H1 (cell line): ENCODE measurements at regions not wholly inside any gene's neighbourhood (a gene's known extent, or its start where the extent isn't known, plus 50 kb on each side); places are given as distances from the start of the nearest gene placed in this dataset.

Experiments used
- CTCF ChIA-PET: fragments of 300-600 bp; sonication (Branson Sonifier 250); formaldehyde crosslinking; loops from one replicate; lab custom pipeline; 2021; ENCODE audit not compliant: partially characterized antibody; lab: Charles Lee
- POLR2A ChIA-PET: fragments of 300-600 bp; sonication (Branson Sonifier 250); formaldehyde crosslinking; loops from one replicate; lab custom pipeline; 2021; ENCODE audit warnings: inconsistent platforms; ENCODE audit not compliant: partially characterized antibody; lab: Charles Lee
- DNase-seq, 2 experiments: peaks; one replicate each; pipeline versions ENCODE4 v3.0.0 to v3.0.0-alpha.2; 2010 to 2022; ENCODE audit warnings: low spot score in 2 of 2, low read depth in 1 of 2, mixed read lengths in 1 of 2
- FAIRE-seq: peaks from 2 replicates; lab custom pipeline; 2011; peaks lifted over from hg19 to GRCh38; lab: Jason Lieb, UNC
- H2AFZ ChIP-seq: 2 replicates; pipeline ENCODE4 v1.8.1; 2012; ENCODE audit warnings: low read length, inconsistent platforms
- H2AK5ac ChIP-seq: 2 replicates; pipeline ENCODE4 v1.6.1; 2013; ENCODE audit warnings: low read depth, low read length
- H2BK120ac ChIP-seq: replicated peaks from 2 replicates; pipeline ENCODE3; 2013; ENCODE audit warnings: low read depth, low read length, inconsistent platforms
- H2BK12ac ChIP-seq: 2 replicates; pipeline ENCODE4 v1.6.1; 2013; ENCODE audit warnings: low read depth, low read length
- H2BK15ac ChIP-seq: 2 replicates; pipeline ENCODE4 v1.6.1; 2013; ENCODE audit warnings: low read length
- H2BK20ac ChIP-seq: 2 replicates; pipeline ENCODE4 v1.6.1; 2013; ENCODE audit warnings: low read length
- H2BK5ac ChIP-seq: 2 replicates; pipeline ENCODE4 v1.6.1; 2013; ENCODE audit warnings: low read depth, low read length
- H3K14ac ChIP-seq: 2 replicates; pipeline ENCODE4 v1.6.1; 2013; ENCODE audit warnings: inconsistent platforms; ENCODE audit not compliant: insufficient read length
- H3K18ac ChIP-seq: 2 replicates; pipeline ENCODE4 v1.6.1; 2013; ENCODE audit warnings: low read length; ENCODE audit errors: extremely low read depth
- H3K23ac ChIP-seq: 2 replicates; pipeline ENCODE4 v1.6.1; 2013; ENCODE audit warnings: inconsistent platforms; ENCODE audit not compliant: insufficient read length
- H3K23me2 ChIP-seq: 2 replicates; pipeline ENCODE4 v1.6.1; 2013; ENCODE audit warnings: low read depth, low read length
- H3K27ac ChIP-seq: 2 replicates; pipeline ENCODE4 v1.6.1; 2011; ENCODE audit warnings: low read depth, low read length, inconsistent platforms
- H3K27me3 ChIP-seq, 4 experiments: replicated peaks in 1 of 4; 1 replicate in 1 of 4; 2 replicates in 3 of 4; pipeline versions ENCODE4 v1.6.1 to v1.8.1; 2011 to 2013; ENCODE audit warnings: low read length in 3 of 4, mild to moderate bottlenecking in 3 of 4, inconsistent platforms in 2 of 4, mixed read lengths in 2 of 4, moderate library complexity in 1 of 4; ENCODE audit not compliant: control insufficient read depth in 3 of 4, insufficient read depth in 3 of 4; ENCODE audit errors: extremely low read depth in 1 of 4
- H3K36me3 ChIP-seq, 4 experiments: 2 replicates each; pipeline versions ENCODE4 v1.6.1 to v1.8.1; 2011 to 2013; ENCODE audit warnings: mild to moderate bottlenecking in 4 of 4, low read length in 3 of 4, moderate library complexity in 2 of 4, control low read depth in 1 of 4, inconsistent platforms in 1 of 4; ENCODE audit not compliant: insufficient read depth in 4 of 4, control insufficient read depth in 2 of 4
- H3K4ac ChIP-seq: replicated peaks from 2 replicates; pipeline ENCODE3; 2013; ENCODE audit warnings: low read length, low read depth, mixed read lengths, inconsistent platforms; ENCODE audit not compliant: insufficient read length
- H3K4me1 ChIP-seq, 4 experiments: replicated peaks in 1 of 4; 1 replicate in 1 of 4; 2 replicates in 3 of 4; pipeline versions ENCODE4 v1.6.1 to v1.8.1; 2011 to 2013; ENCODE audit warnings: low read length in 3 of 4, inconsistent platforms in 2 of 4, mixed read lengths in 1 of 4; ENCODE audit not compliant: insufficient read depth in 4 of 4, control insufficient read depth in 3 of 4
- H3K4me2 ChIP-seq, 2 experiments: 2 replicates each; pipeline versions ENCODE4 v1.6.1 to v1.8.1; 2011 to 2013; ENCODE audit warnings: low read depth in 2 of 2, low read length in 2 of 2, control low read depth in 1 of 2, inconsistent platforms in 1 of 2, mild to moderate bottlenecking in 1 of 2; ENCODE audit not compliant: insufficient read depth in 1 of 2
- H3K4me3 ChIP-seq, 4 experiments: fragments of 200-600, 300-600 bp in 1 of 4; sonication (generic), shearing (Covaris generic), sonication (Bioruptor Twin) in 1 of 4; 2 replicates each; pipeline versions ENCODE4 v1.5.1 to v1.8.1; 2011 to 2016; ENCODE audit warnings: low read length in 4 of 4, low read depth in 3 of 4, control low read depth in 2 of 4, inconsistent platforms in 2 of 4, mild to moderate bottlenecking in 2 of 4, mixed read lengths in 1 of 4, moderate library complexity in 1 of 4; ENCODE audit not compliant: insufficient read depth in 2 of 4; ENCODE audit errors: extremely low read depth in 1 of 4
- H3K56ac ChIP-seq: replicated peaks from 2 replicates; pipeline ENCODE3; 2013; ENCODE audit warnings: low read depth, mild to moderate bottlenecking, mixed read lengths, low read length, inconsistent platforms; ENCODE audit not compliant: insufficient read length
- H3K79me1 ChIP-seq: 2 replicates; pipeline ENCODE4 v1.6.1; 2013; ENCODE audit warnings: low read depth, low read length, control low read depth
- H3K79me2 ChIP-seq, 2 experiments: 2 replicates each; pipeline versions ENCODE4 v1.6.1 to v1.8.1; 2012 to 2013; ENCODE audit warnings: low read length in 2 of 2, mild to moderate bottlenecking in 2 of 2, inconsistent platforms in 1 of 2; ENCODE audit not compliant: insufficient read depth in 2 of 2, control insufficient read depth in 1 of 2
- H3K9ac ChIP-seq, 4 experiments: replicated peaks in 1 of 4; 1 replicate in 1 of 4; 2 replicates in 3 of 4; pipeline versions ENCODE4 v1.6.1 to v1.8.1; 2011 to 2013; ENCODE audit warnings: low read depth in 3 of 4, low read length in 3 of 4, control low read depth in 2 of 4, mild to moderate bottlenecking in 2 of 4, moderate library complexity in 2 of 4, inconsistent platforms in 1 of 4; ENCODE audit errors: extremely low read depth in 1 of 4
- H3K9me3 ChIP-seq, 2 experiments: 2 replicates each; pipeline versions ENCODE4 v1.6.1 to v1.8.1; 2012 to 2013; ENCODE audit warnings: mild to moderate bottlenecking in 2 of 2, moderate library complexity in 2 of 2, control low read depth in 1 of 2, inconsistent platforms in 1 of 2, low read depth in 1 of 2, low read length in 1 of 2, mixed read lengths in 1 of 2; ENCODE audit not compliant: insufficient read depth in 2 of 2
- H4K20me1 ChIP-seq, 2 experiments: replicated peaks in 1 of 2; 2 replicates each; pipeline versions ENCODE3 to v1.8.1; 2011 to 2013; ENCODE audit warnings: inconsistent platforms in 2 of 2, low read length in 2 of 2, mild to moderate bottlenecking in 1 of 2; ENCODE audit not compliant: insufficient read depth in 2 of 2, control insufficient read depth in 1 of 2
- H4K5ac ChIP-seq: 2 replicates; pipeline ENCODE4 v1.6.1; 2013; ENCODE audit warnings: low read length, low read depth, mixed read lengths, inconsistent platforms; ENCODE audit not compliant: insufficient read length
- H4K8ac ChIP-seq: 2 replicates; pipeline ENCODE4 v1.8.0; 2013; ENCODE audit warnings: mild to moderate bottlenecking, moderate library complexity, low read length, inconsistent platforms; ENCODE audit not compliant: insufficient read depth; ENCODE audit errors: extremely low read depth
- H4K91ac ChIP-seq: replicated peaks from 2 replicates; pipeline ENCODE3; 2013; ENCODE audit warnings: low read length, mixed read lengths, inconsistent platforms; ENCODE audit not compliant: insufficient read length
- ASH2L ChIP-seq: fragments of 200-600, 300-600 bp; sonication (generic); IDR thresholded peaks from one replicate; pipeline ENCODE4 v1.7.1; 2017; ENCODE audit warnings: low read length
- BCL11A ChIP-seq, 2 experiments: IDR thresholded peaks; one replicate each; pipeline ENCODE4 v1.6.1; 2011; ENCODE audit warnings: low read depth in 2 of 2, low read length in 2 of 2, mild to moderate bottlenecking in 2 of 2
- CEBPB ChIP-seq: IDR thresholded peaks from 2 replicates; pipeline ENCODE4 v1.6.1; 2012; ENCODE audit warnings: low read depth, low read length
- CTCF ChIP-seq, 3 experiments: IDR thresholded peaks; 1 replicate in 2 of 3; 2 replicates in 1 of 3; pipeline versions ENCODE4 v1.5.1 to v1.6.1; 2011; ENCODE audit warnings: low read length in 3 of 3, mild to moderate bottlenecking in 3 of 3, inconsistent platforms in 2 of 3, low read depth in 1 of 3, moderate library complexity in 1 of 3; ENCODE audit not compliant: insufficient read depth in 1 of 3; ENCODE audit errors: control extremely low read depth in 1 of 3
- HDAC2 ChIP-seq, 2 experiments: fragments of 300-600 bp in 1 of 2; sonication (generic) in 1 of 2; IDR thresholded peaks; 2 replicates each; pipeline ENCODE4 v1.6.1; 2011 to 2012; ENCODE audit warnings: low read depth in 2 of 2, low read length in 2 of 2, mild to moderate bottlenecking in 2 of 2, moderate library complexity in 2 of 2, borderline replicate concordance in 1 of 2, inconsistent platforms in 1 of 2
- KDM4A ChIP-seq: IDR thresholded peaks from one replicate; pipeline ENCODE4 v1.7.1; 2012; ENCODE audit warnings: low read depth, mild to moderate bottlenecking, moderate library complexity, low read length, inconsistent platforms; ENCODE audit not compliant: severe bottlenecking
- NANOG ChIP-seq: IDR thresholded peaks from 2 replicates; pipeline ENCODE4 v1.6.1; 2011; ENCODE audit warnings: low read length, low read depth, mild to moderate bottlenecking, inconsistent platforms; ENCODE audit not compliant: insufficient read depth, poor library complexity, severe bottlenecking
- POU5F1 ChIP-seq: IDR thresholded peaks from 2 replicates; pipeline ENCODE4 v1.6.1; 2011; ENCODE audit warnings: low read depth, mild to moderate bottlenecking, low read length, moderate library complexity
- RBBP5 ChIP-seq: IDR thresholded peaks from 2 replicates; pipeline ENCODE4 v1.7.1; 2012; ENCODE audit warnings: low read depth, mild to moderate bottlenecking, inconsistent platforms, low read length, moderate library complexity, borderline replicate concordance
- RXRA ChIP-seq: IDR thresholded peaks from 2 replicates; pipeline ENCODE4 v1.6.1; 2011; ENCODE audit warnings: low read depth, mild to moderate bottlenecking, low read length, moderate library complexity; ENCODE audit not compliant: insufficient read depth
- TEAD4 ChIP-seq: IDR thresholded peaks from 2 replicates; pipeline ENCODE4 v1.6.1; 2012; ENCODE audit warnings: low read depth, low read length, inconsistent platforms, mixed read lengths
- ZNF274 ChIP-seq: IDR thresholded peaks from 2 replicates; pipeline ENCODE4 v1.7.0; 2012; ENCODE audit warnings: low read length, borderline replicate concordance; ENCODE audit errors: extremely low read depth
- WGBS, 2 experiments: shearing (Covaris generic) in 1 of 2; methylation state at CpG; one replicate each; pipeline versions ENCODE4 v1.1.6 to v1.1.7; 2013 to 2015; ENCODE audit warnings: low lambda C conversion rate in 2 of 2, mixed read lengths in 2 of 2, inconsistent platforms in 1 of 2, low coverage in 1 of 2, missing lambda C conversion rate in 1 of 2; ENCODE audit not compliant: insufficient replicate concordance in 2 of 2, insufficient coverage in 1 of 2, insufficient read length in 1 of 2; ENCODE audit errors: extremely low coverage in 1 of 2, missing lambda C conversion rate in 1 of 2; 5-methylcytosine and 5-hydroxymethylcytosine counted together

- no peaks in the 10 kb centered on the region for H3K79me2 ChIP-seq
- POLR2A ChIA-PET: no interaction called here
- TF ChIP-seq ZNF274: no peak
- no peak for TF ChIP-seq NANOG
- TF ChIP-seq KDM4A: no peak
- no peak for TF ChIP-seq HDAC2 (IDR thresholded peaks at IDR 0.05; ENCODE audit: borderline replicate concordance in 1 of 2, low read depth in 2 of 2, low read length in 2 of 2)
- TF ChIP-seq TEAD4: no peak
- TF ChIP-seq BCL11A (IDR thresholded peaks at IDR 0.05; ENCODE audit: low read depth in 2 of 2, low read length in 2 of 2): no peak
- no peak for TF ChIP-seq RBBP5
- TF ChIP-seq CTCF (IDR thresholded peaks at IDR 0.05; ENCODE audit: control extremely low read depth in 1 of 3, insufficient read depth in 1 of 3, low read depth in 1 of 3, low read length in 3 of 3): no peak
- TF ChIP-seq ASH2L: no peak
- no peak for TF ChIP-seq CEBPB
- TF ChIP-seq POU5F1: no peak
- no peak for TF ChIP-seq RXRA
Observed at GRCh38 chr17:33500151-33500550, 207.1 kb upstream of the ASIC2 start.

More at GRCh38 chr17:33500151-33500550, 207.1 kb upstream of the ASIC2 start:
- FAIRE-seq (no peak), DNase-seq (no peak)
- H2BK12ac ChIP-seq: no peak overlapping the region
- H3K18ac ChIP-seq: no peak overlapping the region
- no peak overlapping the region for H3K4me2 ChIP-seq
- H3K14ac ChIP-seq: no peak overlapping the region
- no peak overlapping the region for H3K56ac ChIP-seq
- no peak overlapping the region for H2AK5ac ChIP-seq
- H3K23ac ChIP-seq: no peak overlapping the region
- no peaks in the 10 kb centered on the region for H3K23me2 ChIP-seq
- CTCF ChIA-PET: interaction anchor here (0.7 to 1.5 kb wide), 3 partner anchors 20 to 212 kb away, joined by 3 to 6 read pairs (median 4); partner anchors contain the start of gene ASIC2
- no peaks in the 10 kb centered on the region for H3K36me3 ChIP-seq
- H3K4ac ChIP-seq: no peak overlapping the region
- no peak overlapping the region for H2BK5ac ChIP-seq
- H4K20me1 ChIP-seq: no peaks in the 10 kb centered on the region
- H3K9ac ChIP-seq: no peak overlapping the region
- H3K79me1 ChIP-seq: no peaks in the 10 kb centered on the region
- no peak overlapping the region for H2AFZ ChIP-seq
- no peak overlapping the region for H4K8ac ChIP-seq
- no peaks in the 10 kb centered on the region for H3K9me3 ChIP-seq
- H3K4me1 ChIP-seq: 0 out of 7 replicates have a peak, but pooled peaks cover 0 to 3% (median 0%) of the 10 kb centered on the region in 4 experiments
- no peak overlapping the region for H2BK120ac ChIP-seq
- no peak overlapping the region for H2BK15ac ChIP-seq
- no peaks in the 10 kb centered on the region for H3K27me3 ChIP-seq
- H2BK20ac ChIP-seq: no peak overlapping the region
- H3K27ac ChIP-seq: no peak overlapping the region
- WGBS, 2 experiments: 87% methylated on average over 3 of the region's 3 CpGs; no CpG with 5 or more reads in 1 of the 2 experiments
- H4K5ac ChIP-seq: no peak overlapping the region
- H4K91ac ChIP-seq: no peak overlapping the region
- no peak overlapping the region for H3K4me3 ChIP-seq
